Dendritic cell treated with granulocyte-macrophage colony-stimulating factor and Interleukin-4, amounts not matched to agents 40 ng/mL and 50 ng/mL, for 4 days (primary cell): ENCODE measurements at regions not wholly inside any gene's neighbourhood (a gene's known extent, or its start where the extent isn't known, plus 50 kb on each side); places are given as distances from the start of the nearest gene placed in this dataset.

Experiments
- H3K27ac Mint-ChIP-seq: one replicate; pipeline ENCODE4 v1.8.0; 2022; ENCODE audit warnings: mild to moderate bottlenecking, mixed read lengths
- H3K27me3 Mint-ChIP-seq: one replicate; pipeline ENCODE4 v1.8.0; 2022; ENCODE audit warnings: mild to moderate bottlenecking, mixed read lengths
- H3K36me3 Mint-ChIP-seq: one replicate; pipeline ENCODE4 v1.8.0; 2022; ENCODE audit warnings: low read depth, mixed read lengths
- H3K4me1 Mint-ChIP-seq: one replicate; pipeline ENCODE4 v1.8.0; 2022; ENCODE audit warnings: low read depth, mixed read lengths
- H3K4me3 Mint-ChIP-seq: one replicate; pipeline ENCODE4 v1.8.0; 2022; ENCODE audit warnings: mild to moderate bottlenecking, moderate library complexity, mixed read lengths
- H3K9me3 Mint-ChIP-seq: one replicate; pipeline ENCODE4 v1.8.0; 2022; ENCODE audit warnings: mixed read lengths
- intact Hi-C: fragments of 100-400 bp; cut with micrococcal nuclease; formaldehyde crosslinking; loops from one replicate; pipeline ENCODE4 v1.15.0; 2022

DNA sequence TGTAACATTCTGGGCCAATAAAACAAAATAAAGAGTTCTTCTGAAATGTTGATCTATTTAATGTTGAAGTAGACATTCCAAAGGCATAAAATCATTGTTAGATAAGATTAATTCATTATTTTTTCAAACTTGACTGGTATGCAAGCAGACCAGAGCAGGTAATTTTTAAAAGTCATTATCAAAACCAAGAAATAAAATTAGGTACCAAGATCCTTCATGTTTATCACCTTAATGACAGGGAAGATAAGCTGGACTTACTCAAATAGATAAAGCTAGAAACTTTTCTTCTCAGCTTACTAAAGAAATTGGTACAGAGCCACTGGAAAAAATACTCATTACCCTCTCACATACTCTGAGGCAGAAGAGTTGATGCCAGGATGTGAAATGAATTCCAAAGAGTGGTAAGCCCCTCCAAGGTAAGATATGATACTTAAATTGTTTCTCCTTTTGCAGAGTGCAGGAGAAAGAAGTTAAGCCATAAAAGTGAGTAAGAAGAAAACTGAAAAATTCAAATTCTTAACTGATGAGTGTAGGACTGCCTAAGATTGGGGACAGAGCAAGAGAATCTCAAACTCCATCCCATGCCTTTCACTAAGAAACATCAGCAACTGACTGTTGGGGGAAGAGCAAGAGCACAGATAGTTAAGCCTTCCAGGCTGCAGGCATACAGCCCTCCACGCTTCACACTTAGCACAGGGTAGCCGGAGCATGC lies 111.9 kb downstream of the SLC41A2 start:
- intact Hi-C loops: no loop called here
- no peaks in the 10 kb centered on the region for H3K4me1 Mint-ChIP-seq

GRCh38 chr12:104844123-104844522 lies 114.0 kb downstream of the SLC41A2 start:
- Mint-ChIP-seq H3K27me3 (no peaks in the 10 kb centered on the region), H3K4me3 (no peak overlapping the region), H3K4me1 (no peaks in the 10 kb centered on the region), H3K36me3 (peaks cover 18% of the 10 kb centered on the region), H3K27ac (no peak overlapping the region), H3K9me3 (no peaks in the 10 kb centered on the region)
- intact Hi-C loops: no loop called here

More for the DNA sequence above, 111.9 kb downstream of the SLC41A2 start:
- H3K4me3 Mint-ChIP-seq: no peak overlapping the region
- no peaks in the 10 kb centered on the region for H3K9me3 Mint-ChIP-seq
- H3K36me3 Mint-ChIP-seq: peaks cover 18% of the 10 kb centered on the region
- no peak overlapping the region for H3K27ac Mint-ChIP-seq
- no peaks in the 10 kb centered on the region for H3K27me3 Mint-ChIP-seq

DNA sequence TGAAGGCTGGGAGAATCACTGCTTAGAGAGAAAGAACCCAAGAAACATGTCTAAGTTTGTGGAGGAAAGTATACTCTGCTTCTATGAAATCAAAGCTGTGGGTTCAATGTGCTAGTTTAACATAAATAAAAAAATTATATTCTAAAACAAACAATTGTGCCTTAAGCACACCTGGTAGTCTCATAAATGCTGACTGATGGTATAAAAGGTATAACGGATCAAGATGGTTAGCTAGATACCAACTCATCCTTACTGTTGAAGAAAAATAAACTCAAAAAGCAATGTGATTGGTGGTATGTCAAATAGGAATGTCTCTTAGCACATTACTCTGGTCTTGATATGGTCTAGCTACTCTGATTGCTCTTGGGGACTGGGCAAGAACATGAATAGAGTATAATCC lies 117.8 kb downstream of the SLC41A2 start:
- H3K36me3 Mint-ChIP-seq: peaks cover 11% of the 10 kb centered on the region
- no peak overlapping the region for H3K27ac Mint-ChIP-seq
- no peaks in the 10 kb centered on the region for H3K27me3 Mint-ChIP-seq
- no peaks in the 10 kb centered on the region for H3K9me3 Mint-ChIP-seq
- no peak overlapping the region for H3K4me3 Mint-ChIP-seq
- intact Hi-C loops: no loop called here
- no peaks in the 10 kb centered on the region for H3K4me1 Mint-ChIP-seq

DNA sequence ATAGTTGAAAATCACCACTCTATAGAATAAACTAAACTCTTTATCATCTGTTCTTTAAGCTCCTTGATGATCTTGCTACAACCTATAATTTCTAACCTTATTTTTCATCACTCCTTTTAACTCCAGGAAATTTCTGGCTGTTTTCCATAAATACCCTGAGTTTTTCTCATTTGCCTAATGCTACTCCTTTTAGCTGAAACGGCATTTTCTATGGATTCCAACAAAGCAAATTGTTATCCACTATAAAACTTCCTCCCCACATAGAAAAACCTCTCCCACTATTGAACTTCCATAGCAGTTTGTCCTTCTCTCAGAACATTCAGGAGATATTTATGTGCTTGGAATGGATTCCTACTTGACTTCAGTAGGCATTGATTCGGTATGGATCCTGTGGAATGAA lies 122.8 kb downstream of the SLC41A2 start:
- H3K27ac Mint-ChIP-seq: no peak overlapping the region
- intact Hi-C loops: no loop called here

GRCh38 chr12:104834607-104835006 lies 123.5 kb downstream of the SLC41A2 start:
- no peaks in the 10 kb centered on the region for H3K9me3 Mint-ChIP-seq
- intact Hi-C loops: no loop called here
- H3K27me3 Mint-ChIP-seq: no peaks in the 10 kb centered on the region
- no peaks in the 10 kb centered on the region for H3K36me3 Mint-ChIP-seq
- no peak overlapping the region for H3K4me3 Mint-ChIP-seq
- no peaks in the 10 kb centered on the region for H3K4me1 Mint-ChIP-seq
- no peak overlapping the region for H3K27ac Mint-ChIP-seq

More for the DNA sequence above, 122.8 kb downstream of the SLC41A2 start:
- H3K36me3 Mint-ChIP-seq: no peaks in the 10 kb centered on the region
- H3K9me3 Mint-ChIP-seq: no peaks in the 10 kb centered on the region
- no peaks in the 10 kb centered on the region for H3K4me1 Mint-ChIP-seq
- no peaks in the 10 kb centered on the region for H3K27me3 Mint-ChIP-seq
- H3K4me3 Mint-ChIP-seq: no peak overlapping the region

- intact Hi-C loops: no loop called here
- Mint-ChIP-seq H3K27ac (no peak overlapping the region), H3K9me3 (no peaks in the 10 kb centered on the region), H3K27me3 (no peaks in the 10 kb centered on the region), H3K4me1 (no peaks in the 10 kb centered on the region), H3K4me3 (no peak overlapping the region), H3K36me3 (no peaks in the 10 kb centered on the region)
These were observed 124.3 kb downstream of the SLC41A2 start for GRCh38 chr12:104833756-104834155.

DNA sequence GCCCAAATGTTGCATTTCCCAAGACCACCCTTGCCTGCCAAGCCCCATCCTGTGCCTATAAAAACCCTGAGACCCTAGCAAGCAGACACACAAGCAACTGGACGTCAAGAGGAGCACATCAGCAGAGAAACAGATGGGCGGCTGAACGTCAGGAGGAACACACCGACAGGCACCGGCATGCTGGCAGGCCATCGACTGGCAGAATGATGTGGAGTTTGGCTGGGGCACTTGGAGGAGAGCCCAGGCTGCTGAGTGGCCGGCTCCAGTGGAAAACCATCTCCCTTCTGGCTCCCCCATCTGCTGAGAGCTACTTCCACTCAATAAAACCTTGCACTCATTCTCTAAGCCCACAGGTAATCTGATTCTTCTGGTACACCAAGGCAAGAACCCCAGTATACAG lies 130.1 kb downstream of the SLC41A2 start:
- no peak overlapping the region for H3K4me3 Mint-ChIP-seq
- H3K36me3 Mint-ChIP-seq: peaks cover 28% of the 10 kb centered on the region
- intact Hi-C loops: loop anchor here (5.0 kb wide), 1 partner anchor 446 kb away; no protein-coding TSS in a partner anchor
- no peak overlapping the region for H3K27ac Mint-ChIP-seq
- no peaks in the 10 kb centered on the region for H3K4me1 Mint-ChIP-seq
- H3K27me3 Mint-ChIP-seq: no peaks in the 10 kb centered on the region
- H3K9me3 Mint-ChIP-seq: peaks cover 28% of the 10 kb centered on the region

DNA sequence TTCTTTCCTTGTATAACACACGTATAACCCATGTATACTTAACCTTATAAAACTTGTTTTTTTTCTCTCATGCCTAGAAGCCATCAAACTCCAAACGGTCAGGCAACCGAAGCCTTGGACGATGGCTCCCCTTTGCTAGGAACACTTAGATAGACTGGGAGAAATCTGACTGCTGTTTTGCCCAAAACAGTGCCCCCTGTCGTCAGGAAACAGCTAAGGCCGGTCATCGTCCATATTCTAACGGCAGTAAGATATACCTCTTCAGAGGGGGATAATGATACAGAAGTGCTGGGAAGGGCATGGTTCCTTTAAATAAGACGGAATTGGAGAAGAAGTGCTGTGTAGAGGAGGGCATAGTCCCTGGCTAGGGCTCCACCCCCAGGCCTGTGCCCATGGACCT lies 130.5 kb downstream of the SLC41A2 start:
- intact Hi-C loops: loop anchor here (5.0 kb wide), 1 partner anchor 445 kb away; no protein-coding TSS in a partner anchor

GRCh38 chr12:104825408-104825807 lies 132.7 kb downstream of the SLC41A2 start:
- H3K4me3 Mint-ChIP-seq: no peak overlapping the region
- no peaks in the 10 kb centered on the region for H3K27me3 Mint-ChIP-seq
- peaks cover 28% of the 10 kb centered on the region for H3K9me3 Mint-ChIP-seq
- H3K36me3 Mint-ChIP-seq: peaks cover 28% of the 10 kb centered on the region
- no peak overlapping the region for H3K27ac Mint-ChIP-seq
- intact Hi-C loops: loop anchor here (5.0 kb wide), 1 partner anchor 443 kb away; no protein-coding TSS in a partner anchor
- no peaks in the 10 kb centered on the region for H3K4me1 Mint-ChIP-seq

More for the DNA sequence above, 130.5 kb downstream of the SLC41A2 start:
- Mint-ChIP-seq H3K36me3 (peaks cover 28% of the 10 kb centered on the region), H3K27ac (no peak overlapping the region), H3K4me1 (no peaks in the 10 kb centered on the region), H3K27me3 (no peaks in the 10 kb centered on the region), H3K9me3 (peaks cover 28% of the 10 kb centered on the region), H3K4me3 (no peak overlapping the region)

GRCh38 chr12:104823985-104824461 lies 134.1 kb downstream of the SLC41A2 start:
- H3K9me3 Mint-ChIP-seq: peaks cover 28% of the 10 kb centered on the region
- no peaks in the 10 kb centered on the region for H3K4me1 Mint-ChIP-seq
- no peak overlapping the region for H3K4me3 Mint-ChIP-seq
- peaks cover 2% of the 10 kb centered on the region for H3K27me3 Mint-ChIP-seq
- H3K36me3 Mint-ChIP-seq: peaks cover 28% of the 10 kb centered on the region
- intact Hi-C loops: no loop called here
- H3K27ac Mint-ChIP-seq: peak overlapping the region; percentile 73

DNA sequence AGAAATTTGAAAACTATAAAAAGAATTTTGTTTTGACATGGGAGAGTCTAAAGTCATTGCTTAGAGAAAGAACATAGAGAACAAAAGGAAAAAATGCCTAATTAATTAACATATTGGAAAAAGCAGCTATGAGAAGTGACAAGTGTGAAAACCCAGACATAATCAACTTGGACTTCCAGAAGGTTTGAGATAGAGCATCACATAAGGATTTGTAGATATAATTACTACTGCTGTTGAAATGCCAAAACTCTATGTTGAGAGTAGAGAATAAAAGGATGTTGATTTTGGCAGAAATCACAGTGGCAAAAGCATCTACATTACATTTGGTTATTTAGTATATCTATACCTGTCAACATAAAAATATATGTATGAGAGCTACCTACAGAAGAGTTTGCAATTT lies 135.1 kb downstream of the SLC41A2 start:
- H3K4me1 Mint-ChIP-seq: no peaks in the 10 kb centered on the region
- peaks cover 28% of the 10 kb centered on the region for H3K9me3 Mint-ChIP-seq
- H3K27ac Mint-ChIP-seq: no peak overlapping the region
- H3K36me3 Mint-ChIP-seq: peaks cover 28% of the 10 kb centered on the region
- H3K4me3 Mint-ChIP-seq: no peak overlapping the region
- intact Hi-C loops: no loop called here
- H3K27me3 Mint-ChIP-seq: peaks cover 2% of the 10 kb centered on the region

GRCh38 chr12:104816845-104817503 lies 141.1 kb downstream of the SLC41A2 start:
- Mint-ChIP-seq H3K4me1 (no peaks in the 10 kb centered on the region), H3K27me3 (peaks cover 2% of the 10 kb centered on the region), H3K9me3 (no peaks in the 10 kb centered on the region)

DNA sequence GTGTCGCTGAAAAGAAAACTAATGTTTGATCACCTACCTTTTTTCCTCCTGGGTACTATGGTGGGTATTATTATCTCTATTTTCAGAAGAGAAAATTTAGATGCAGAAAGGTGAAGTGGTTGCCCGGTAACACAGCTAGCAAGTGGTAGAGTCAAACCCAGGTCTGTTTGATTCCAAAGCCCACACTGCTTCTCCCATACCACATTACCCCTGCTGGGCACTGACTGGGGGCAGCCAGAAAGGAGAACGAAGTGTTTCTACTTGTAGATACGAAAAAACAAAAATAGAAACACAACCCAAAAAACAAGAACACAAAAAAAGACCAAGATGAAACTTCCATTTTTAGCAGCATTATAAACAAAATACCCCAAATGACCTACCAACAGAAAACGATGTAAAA lies 142.2 kb downstream of the SLC41A2 start:
- Mint-ChIP-seq H3K27me3 (peaks cover 2% of the 10 kb centered on the region), H3K4me1 (no peaks in the 10 kb centered on the region), H3K27ac (no peak overlapping the region), H3K9me3 (no peaks in the 10 kb centered on the region), H3K36me3 (peaks cover 6% of the 10 kb centered on the region), H3K4me3 (no peak overlapping the region)
- intact Hi-C loops: no loop called here

More at GRCh38 chr12:104816845-104817503, 141.1 kb downstream of the SLC41A2 start:
- Mint-ChIP-seq H3K36me3 (peaks cover 6% of the 10 kb centered on the region), H3K4me3 (no peak overlapping the region), H3K27ac (no peak overlapping the region)
- intact Hi-C loops: no loop called here

GRCh38 chr12:104814944-104815343 lies 143.1 kb downstream of the SLC41A2 start:
- no peak overlapping the region for H3K4me3 Mint-ChIP-seq
- peaks cover 2% of the 10 kb centered on the region for H3K4me1 Mint-ChIP-seq
- H3K27ac Mint-ChIP-seq: no peak overlapping the region
- peaks cover 6% of the 10 kb centered on the region for H3K36me3 Mint-ChIP-seq
- H3K27me3 Mint-ChIP-seq: peaks cover under 1% of the 10 kb centered on the region
- H3K9me3 Mint-ChIP-seq: no peaks in the 10 kb centered on the region
- intact Hi-C loops: no loop called here
